Adrenal gland (tissue), 5 donors: ENCODE measurements at regions not wholly inside any gene's neighbourhood (a gene's known extent, or its start where the extent isn't known, plus 50 kb on each side); places are given as distances from the start of the nearest gene placed in this dataset.

Experiments used
- CTCF ChIP-seq, 6 experiments: fragments of 450-650 bp in 4 of 6; fragments of 200-600 bp in 2 of 6; sonication (generic) in 1 of 6; IDR thresholded peaks; 1 replicate in 5 of 6; 2 replicates in 1 of 6; pipeline versions ENCODE4 v1.5.1 to v1.8.0; 2016 to 2021; ENCODE audit warnings: antibody characterized with exemption in 6 of 6, mild to moderate bottlenecking in 2 of 6, moderate library complexity in 1 of 6
- POLR2A ChIP-seq, 2 donors: fragments of 450-650 bp; IDR thresholded peaks; one replicate each; pipeline ENCODE4 v1.6.1; 2017; ENCODE audit warnings: antibody characterized with exemption in 2 of 2, mild to moderate bottlenecking in 2 of 2, moderate library complexity in 1 of 2
- donor health status: DM: no; HTN: no; CAD: no.

GRCh38 chr9:99322299-99322698 lies 100.2 kb downstream of the SEC61B start:
- TF ChIP-seq CTCF (IDR thresholded peaks at IDR 0.05) = no peak
- no peak for TF ChIP-seq POLR2A (IDR thresholded peaks at IDR 0.05)
